Dedifferentiated amniotic fluid mesenchymal stem cell (primary cell): ENCODE measurements at regions not wholly inside any gene's neighbourhood (a gene's known extent, or its start where the extent isn't known, plus 50 kb on each side); places are given as distances from the start of the nearest gene placed in this dataset.

ENCODE experiments used
- DNase-seq: peaks from one replicate; pipeline ENCODE4 v3.0.0-alpha.2; 2016; ENCODE audit errors: extremely low spot score

DNA sequence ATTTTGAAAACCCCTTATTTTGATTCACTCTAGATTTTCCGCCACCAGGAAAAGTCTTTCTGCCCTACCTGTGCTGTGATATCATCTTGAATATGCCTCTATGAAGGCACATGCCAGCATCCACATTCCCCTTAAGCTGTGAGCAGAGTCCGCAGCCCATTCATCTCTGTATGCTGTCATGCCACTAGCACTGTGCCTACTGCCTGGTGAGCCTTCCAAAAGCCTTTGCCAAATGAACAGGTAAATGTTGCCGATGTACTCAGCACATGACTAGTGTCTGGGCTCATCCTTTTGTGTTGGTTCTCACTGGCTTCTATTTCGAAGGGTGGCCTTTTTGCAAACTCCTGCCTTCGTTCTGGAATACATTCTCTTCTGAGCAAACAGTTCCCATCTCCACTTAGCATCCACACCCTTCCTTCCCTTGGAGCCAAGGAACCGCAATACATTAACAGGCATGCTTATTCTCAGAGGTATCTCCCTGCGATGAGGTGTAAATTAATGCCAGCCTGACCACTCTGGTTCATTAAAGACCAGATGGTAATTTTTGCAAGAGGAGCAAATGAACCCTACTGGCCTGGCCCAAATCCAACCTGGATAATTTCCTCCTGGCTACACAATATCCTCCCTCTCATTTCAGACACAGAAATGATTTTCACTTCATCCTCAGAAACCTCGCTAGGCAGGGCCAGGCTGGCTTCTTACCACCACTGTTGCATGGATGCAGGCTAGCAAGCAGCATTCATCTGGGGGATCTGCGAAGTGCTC is 339.7 kb upstream of the NFE2L3 start:
- DNase-seq: no peak

DNA sequence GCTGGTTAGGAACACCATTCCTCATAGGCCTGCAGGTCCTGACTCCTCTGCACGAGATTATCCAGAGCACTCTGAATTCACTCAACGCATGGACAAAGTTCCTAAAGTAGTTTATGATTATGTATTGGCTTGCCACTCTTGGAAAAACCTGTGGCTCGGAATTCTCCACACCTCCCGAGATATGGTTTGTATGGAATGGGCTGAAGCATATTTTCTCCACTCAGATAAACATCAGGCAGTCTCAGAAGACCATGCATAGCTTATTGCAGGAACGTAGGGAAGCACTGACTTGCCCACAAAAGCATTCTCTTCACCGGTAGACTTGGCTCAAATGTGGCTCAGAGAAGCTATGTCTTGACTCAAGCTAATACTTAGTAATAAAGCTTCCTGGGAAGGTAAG is 338.6 kb upstream of the NFE2L3 start:
- DNase-seq: no peak

DNA sequence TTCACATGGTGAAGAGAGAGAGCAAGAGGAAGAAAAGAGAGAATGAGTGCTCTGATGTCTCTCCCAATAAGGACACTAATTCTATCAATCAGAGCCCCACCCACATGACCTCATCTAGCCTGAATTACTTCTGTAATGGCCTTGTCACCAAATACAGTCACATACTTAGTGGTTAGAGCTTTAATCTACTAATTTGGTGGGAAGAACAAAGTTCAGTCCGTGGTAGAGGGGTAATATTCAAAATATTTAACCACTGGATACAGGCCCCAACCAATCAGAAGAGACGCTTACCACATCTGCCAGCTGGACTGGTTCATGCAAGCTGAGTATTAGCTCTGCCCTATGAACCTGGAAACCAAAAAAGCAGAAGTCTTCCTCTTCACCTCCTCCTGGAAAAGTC is 336.3 kb upstream of the NFE2L3 start:
- DNase-seq: no peak

DNA sequence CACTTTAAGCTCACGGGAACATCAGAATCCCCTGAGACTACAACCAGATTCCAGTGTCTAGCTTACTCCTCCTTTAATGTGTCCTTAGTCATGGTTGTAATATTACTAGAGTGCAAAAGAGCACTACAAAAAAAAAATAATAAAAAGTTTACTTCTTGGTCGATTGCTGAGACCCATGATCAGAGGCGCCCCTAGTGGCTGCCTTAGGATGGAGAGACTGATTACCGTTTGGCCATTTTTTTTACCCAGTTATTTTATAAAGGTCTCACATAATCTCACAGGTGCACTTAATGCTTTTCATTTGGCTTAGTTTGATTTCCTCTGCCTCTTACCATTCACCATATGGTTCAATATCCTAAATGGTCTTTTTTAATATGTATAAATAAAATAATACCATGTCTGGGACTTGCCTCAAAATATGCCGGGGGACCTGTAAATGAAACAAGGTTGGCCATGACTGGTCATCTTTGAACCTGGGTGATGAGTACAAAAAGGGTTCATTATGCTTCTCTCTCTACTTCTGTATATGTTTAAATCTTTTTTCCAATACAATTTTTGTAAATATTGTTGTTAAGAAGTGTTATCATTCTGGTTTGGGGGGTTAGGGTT is 331.5 kb upstream of the NFE2L3 start:
- no peak for DNase-seq

DNA sequence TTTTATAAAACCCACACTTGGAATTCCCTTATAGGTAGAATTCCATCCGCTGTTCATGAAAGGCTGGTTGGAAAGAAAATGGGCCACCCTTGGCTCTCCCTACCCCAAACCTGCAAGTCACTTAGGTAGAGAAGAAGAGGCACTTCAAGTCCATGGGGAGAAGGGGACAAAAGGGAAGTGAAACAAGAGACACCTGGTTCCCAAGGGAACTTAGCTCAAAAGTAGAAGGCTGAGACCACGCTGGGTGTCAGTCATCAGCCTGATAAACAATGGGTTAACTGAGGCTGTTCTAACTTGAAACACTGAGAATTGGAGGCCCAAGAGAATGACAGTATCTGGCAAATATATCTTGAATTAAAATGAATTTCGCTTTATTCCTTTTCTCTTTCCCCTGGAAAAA is 330.8 kb upstream of the NFE2L3 start:
- DNase-seq: no peak

DNA sequence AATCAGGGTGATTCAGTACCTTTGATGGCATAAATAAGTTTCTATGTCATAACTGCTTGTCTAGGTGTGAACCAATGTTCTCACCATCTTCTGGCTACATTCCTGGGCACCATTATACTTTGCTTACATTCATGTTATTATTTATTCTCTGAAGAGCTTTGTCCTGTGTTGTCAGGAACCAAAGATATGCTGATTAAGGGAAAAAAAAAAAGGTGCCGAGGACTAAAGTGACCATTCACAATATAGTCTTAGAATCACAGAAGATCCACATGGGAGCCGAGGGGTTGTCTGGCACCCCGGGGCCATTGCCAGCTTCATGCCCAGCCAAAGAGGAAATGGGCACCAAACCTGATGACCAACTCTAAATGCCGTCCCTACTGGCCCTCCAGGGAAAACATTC is 329.2 kb upstream of the NFE2L3 start:
- DNase-seq: no peak

DNA sequence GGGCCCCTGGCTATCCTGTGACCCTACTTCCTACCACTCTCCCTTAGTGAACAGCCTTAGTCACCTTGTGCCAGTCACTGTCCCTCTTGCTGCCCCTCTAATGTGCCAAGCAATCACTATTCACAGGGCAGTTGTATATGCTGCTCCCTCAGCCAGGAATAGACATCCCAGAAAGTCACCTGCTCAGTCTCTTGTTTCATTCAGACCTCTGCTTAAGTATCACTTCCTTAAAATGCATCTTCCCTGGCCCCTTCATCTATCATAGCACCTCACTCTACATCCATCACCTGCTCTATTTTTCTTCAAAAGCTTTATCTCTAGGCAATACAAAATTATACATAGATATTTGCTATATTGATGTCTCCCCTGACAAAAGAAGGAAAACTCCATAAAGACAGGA is 328.4 kb upstream of the NFE2L3 start:
- DNase-seq: no peak

DNA sequence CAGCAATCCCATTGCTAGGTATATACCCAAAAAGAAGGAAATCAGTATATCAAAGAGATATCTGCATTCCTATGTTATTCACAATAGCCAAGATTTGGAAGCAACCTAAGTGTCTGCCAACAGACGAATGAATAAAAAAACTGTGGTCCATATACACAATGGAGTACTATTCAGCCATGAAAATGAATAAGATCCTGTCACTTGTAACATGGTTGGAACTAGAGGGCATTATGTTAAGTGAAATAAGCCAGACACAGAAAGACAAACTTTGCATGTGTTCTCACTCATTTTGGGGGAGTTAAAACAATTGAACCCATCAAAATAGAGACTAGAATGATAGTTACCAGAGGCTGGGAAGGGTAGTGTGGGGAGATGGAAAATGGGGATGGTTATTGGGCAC is 323.5 kb upstream of the NFE2L3 start:
- DNase-seq: no peak

DNA sequence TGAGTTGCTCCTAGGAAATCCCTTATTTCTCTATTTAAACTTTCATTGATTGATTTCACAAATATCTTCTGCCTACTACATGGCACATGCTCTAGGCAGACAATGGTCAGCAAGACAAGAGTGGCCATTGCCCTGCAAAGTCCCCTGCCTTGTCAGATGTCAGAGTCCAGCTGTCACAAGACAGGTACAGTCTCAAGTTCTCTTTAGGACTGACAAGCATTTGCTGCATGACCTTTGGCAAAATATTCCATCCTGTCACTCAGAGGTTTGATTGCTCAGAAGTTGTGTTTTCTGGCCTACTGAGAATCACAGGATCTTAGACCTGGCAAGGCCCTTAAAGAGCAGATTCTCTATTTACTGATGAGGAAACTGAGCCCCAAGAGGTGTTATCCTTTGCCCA is 322.3 kb upstream of the NFE2L3 start:
- DNase-seq: no peak

DNA sequence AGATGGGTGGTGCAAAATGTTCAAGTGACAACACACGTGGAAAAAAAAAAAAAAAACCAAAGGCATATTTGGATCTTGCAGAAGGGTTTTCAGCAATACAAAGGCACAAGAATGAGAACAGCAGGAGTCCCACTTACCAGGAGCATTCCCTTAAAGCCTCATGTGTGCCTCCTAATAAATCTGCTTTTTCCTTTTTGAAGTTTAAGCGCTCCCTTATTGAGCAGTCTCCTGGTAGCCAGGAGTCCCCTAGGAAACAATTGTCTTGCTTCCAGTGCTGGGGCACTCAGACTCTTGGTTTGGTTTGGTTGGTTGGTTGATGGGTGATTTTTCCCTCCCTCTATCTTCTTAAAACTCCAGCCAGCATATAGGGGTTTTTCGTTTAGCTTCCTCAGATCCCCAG is 321.8 kb upstream of the NFE2L3 start:
- no peak for DNase-seq

DNA sequence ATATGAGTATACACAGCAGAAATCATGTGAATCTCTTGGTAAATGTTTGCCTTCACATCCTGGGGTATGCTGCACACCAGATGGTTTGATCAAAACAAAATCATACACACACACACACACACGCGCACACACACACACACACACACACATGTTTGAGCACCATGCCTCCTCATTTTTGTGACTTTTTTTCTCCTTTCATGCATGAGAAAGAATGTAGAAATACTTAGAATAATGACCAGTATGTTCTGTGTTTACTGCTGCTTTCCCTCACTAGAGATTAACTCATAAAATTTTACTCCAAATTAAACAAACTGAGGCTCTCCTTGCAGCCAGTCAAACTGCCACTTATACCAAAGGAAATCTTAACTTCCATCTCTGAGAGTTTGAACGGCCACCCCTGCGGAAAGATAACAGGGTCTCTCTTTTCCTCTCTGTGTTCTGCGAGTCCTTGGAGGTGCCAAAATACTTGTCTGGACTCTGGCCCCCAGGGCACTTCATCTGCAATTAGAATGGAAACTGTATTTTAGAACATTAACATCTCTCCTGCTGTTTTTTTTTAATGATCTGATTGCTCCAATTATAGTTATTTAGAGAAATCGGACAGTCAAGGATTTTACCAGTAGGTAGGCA is 320.8 kb upstream of the NFE2L3 start:
- no peak for DNase-seq

DNA sequence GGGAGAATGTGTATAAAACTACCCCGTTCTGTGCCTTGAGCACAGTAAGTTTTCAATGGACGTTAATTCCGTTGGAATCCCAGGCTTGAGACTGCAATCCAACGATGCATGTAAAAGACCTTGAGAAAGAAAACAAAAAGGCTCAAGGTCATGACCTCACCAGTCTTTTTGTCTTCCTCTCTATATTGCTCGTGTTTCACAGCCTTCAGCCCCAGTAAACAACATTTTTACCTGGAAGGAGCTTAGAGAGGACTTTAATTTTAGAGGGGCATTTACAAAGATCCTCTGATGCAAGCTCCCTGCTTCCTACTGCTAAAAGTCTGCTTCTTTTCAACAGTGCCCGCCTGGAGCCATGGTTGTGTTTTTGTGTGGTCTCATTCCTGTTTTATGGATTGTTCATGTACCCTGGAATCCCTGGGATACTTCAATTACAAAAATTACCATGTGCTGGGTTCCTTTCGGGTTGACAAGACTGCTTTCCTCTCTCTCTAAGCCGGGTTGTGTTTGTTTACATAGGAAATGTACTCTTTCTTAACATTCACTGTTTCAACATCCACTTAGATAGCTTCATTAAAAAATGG is 320.1 kb upstream of the NFE2L3 start:
- DNase-seq: no peak

DNA sequence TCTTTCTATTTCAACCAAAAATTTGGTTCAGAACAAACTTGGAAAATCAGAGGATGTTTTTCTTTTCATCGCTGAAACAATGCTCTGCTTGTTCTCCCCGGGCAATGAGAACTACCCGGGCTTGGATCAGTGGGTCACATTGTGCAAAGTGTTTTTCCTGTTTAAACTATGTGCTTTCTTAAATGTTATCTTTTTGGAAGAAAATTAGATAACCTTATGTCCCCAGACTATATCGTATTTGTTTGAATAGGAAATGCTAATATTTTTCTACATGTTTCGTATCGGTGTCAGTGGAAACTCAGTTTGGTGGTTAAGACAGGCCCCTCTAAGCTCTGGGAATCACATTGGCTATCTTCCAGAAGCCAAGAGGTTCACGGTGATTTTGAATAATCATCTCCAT is 319.5 kb upstream of the NFE2L3 start:
- DNase-seq: no peak

DNA sequence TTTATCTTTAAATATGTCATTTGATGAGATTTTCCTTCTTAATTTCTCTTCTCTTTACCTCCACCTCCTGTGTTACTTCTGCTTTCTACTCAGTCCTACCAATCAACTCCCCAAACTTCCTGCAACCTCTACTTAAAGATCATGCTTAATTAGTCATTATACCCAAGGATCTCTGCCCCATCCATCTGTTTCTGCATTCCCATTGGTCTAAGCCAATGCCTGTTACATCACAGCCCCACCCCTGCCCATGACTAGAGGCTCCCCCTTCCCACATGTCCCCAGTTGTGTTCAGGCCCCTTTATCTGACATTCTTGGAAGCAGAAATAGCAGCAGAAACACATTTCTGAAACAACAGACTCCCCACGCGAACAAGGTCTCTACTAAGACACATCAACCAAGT is 319.1 kb upstream of the NFE2L3 start:
- DNase-seq: no peak

DNA sequence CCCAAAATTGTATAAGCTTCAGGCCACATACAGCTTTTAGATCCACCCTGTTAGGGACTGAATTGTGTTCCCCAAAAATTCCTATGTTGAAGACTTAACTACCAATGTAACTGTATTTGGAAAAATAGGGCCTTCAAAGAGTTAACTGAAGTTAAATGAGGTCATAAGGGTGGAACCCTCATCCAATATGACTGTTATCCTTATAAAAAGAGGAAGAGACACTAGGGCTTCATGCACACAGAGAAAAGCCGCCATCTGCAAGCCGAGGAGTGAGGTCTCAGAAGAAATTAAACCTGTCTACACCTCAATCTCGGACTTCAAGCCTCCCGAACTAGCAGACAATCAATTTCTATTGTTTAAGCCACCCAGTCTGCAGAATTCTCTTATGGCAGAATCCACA is 317.9 kb upstream of the NFE2L3 start:
- DNase-seq: no peak

DNA sequence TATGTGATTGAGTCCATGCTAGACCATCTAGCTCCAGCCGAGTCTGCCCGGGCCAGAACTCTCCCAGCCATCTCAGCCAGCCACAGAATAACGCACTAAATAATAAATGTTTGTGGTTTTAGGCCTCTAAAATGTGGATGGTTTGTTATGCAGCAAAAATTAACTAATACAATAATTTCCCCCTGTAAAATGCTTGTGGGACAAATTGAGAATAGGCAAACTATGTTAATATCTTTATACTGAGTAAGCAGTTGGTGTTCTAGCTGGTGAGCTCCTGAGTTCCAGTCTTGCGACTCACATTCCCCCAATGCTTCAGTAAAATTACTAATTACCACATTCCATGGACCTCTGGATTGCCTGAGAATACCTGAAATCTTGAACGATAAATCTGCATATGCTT is 316.8 kb upstream of the NFE2L3 start:
- no peak for DNase-seq

DNA sequence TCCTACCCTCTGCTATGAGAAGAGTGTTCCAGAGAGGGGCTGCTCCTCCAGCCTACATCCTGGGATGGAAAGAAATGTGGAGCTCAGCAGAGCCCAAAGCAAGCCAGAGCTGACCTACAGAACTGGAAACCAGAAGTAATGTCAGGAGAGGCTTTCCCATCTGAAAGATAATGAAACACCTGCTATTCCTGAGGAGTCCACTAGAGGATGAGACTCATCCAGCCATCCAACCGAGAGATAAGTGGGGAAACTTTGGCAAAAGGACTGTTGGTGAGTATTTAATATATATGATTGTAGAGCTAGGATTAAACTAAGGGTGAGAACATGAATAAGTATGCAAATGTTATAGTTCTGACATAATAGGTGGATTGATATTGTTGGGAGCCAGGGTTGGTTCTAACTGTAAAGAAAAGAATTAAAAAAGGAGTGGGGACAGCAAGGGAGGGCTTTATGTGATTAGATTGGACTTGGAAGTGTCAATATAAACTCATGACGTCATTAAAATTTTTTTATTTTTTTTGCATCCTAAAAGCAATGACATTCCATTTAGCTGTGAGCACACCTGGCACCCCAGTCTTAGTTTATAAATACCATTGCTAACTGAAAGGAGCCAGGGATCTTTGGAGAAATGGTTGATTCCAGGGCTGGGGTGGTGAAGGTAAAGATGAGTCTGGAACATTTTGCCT is 312.8 kb upstream of the NFE2L3 start:
- DNase-seq: no peak

DNA sequence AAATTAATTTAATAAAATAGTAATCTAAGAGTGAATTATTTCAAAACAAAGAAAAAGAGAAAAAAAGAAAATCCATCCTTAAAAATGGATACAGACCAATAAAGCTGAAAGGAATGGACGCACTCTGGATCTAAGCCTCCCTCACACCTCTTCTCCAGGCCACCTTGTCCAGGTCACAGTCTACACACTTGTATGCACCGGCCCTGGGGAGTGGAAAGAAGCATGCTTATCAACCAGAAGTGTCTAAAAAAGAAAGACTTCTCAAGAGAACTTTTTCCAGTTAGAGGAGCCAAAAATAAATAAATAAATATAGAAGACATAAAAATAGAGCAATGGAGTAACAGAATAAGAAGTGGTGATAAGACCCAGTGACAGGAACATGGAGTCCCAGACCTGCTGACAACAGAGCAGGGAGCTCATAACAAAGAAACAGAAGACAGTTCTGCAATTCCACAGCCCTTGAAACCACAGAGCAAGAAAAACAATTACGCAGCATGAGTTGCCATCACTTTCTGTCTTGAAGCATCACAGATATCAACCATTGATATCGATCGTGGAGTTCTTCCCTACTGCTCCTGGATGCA is 311.7 kb upstream of the NFE2L3 start:
- no peak for DNase-seq

DNA sequence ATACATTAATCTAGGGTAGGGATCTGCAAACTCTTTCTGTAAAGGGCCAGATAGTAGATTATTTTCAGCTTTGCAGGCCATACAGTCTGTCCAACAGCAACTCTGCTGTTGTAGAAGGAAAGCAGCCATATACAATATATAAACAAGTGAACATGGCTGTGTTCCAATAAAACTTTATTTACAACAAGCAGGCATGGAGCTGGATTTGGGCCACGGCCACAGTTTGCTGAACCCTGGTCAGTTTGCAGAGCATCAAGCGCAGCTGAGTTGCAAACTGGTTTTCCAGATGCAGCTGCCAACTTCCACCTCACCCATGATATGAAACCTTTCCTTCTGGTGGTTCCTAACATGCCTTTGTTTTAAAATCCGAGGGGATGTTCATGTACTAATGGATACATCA is 310.4 kb upstream of the NFE2L3 start:
- no peak for DNase-seq

DNA sequence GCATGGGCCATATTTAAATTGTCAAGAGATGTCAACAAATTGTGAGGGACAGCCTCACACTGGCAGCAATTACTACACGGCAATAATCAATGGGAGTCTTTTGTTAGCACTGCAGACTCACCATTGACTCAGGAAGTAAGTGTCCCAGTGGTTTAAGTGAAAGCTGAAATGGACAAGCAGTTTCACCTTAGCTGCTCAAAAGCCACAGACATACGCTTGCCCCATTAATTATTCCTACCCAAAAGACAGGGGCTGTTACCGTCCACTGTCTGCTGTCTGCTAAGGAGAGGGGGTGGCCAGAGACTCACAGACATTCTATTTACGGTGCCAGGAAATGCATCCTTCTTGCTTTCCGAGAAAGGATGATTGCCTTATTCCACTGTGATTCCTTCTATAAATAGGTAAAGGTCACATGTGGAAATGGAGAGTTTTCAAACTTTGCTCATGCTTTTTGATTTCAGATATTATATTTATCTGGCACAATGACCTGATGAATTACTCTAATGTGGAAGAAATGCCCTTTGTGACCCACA is 309.7 kb upstream of the NFE2L3 start:
- DNase-seq: no peak

DNA sequence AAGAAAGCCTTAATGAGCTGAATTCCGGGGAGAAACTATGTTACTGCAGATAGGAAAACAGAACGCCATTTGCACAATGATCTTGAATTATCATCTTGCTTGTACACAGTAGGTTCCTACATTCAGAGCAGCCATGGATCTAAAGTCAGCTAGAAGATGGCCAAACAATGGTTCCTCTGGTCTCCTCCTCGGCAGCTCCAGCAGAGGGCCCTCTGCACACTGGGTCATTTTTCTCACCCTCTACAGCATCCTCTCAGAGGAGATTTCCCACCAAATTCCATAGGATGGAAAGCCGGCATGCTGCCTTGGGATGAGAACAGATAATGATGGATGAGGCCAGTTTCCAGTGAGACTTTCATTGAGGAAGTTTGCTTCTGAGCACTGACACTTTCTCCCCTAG is 308.5 kb upstream of the NFE2L3 start:
- DNase-seq: no peak
